ENCODE measurements at regions not wholly inside any gene's neighbourhood (a gene's known extent, or its start where the extent isn't known, plus 50 kb on each side); places are given as distances from the start of the nearest gene placed in this dataset.

- Histone ChIP-seq H3K79me2 (ENCODE audit: control insufficient read depth, insufficient read depth, low read length) (no peaks in the 10 kb centered on the region), H4K20me1 (replicated peaks; ENCODE audit: control insufficient read depth, extremely low read depth, insufficient read depth, low read length) (no peaks in the 10 kb centered on the region), H3K27ac (ENCODE audit: insufficient read depth, low read depth, low read length) (no peak overlapping the region), H2AFZ (ENCODE audit: low read depth, low read length) (no peak overlapping the region), H3K27me3 (ENCODE audit: control insufficient read depth in 2 of 2, insufficient read depth in 2 of 2, low read length in 2 of 2) (no peaks in the 10 kb centered on the region), H3K4me3 (replicated peaks in 1 of 3; ENCODE audit: insufficient read depth in 1 of 3, low read depth in 1 of 3, low read length in 3 of 3) (no peak overlapping the region), H3K36me3 (ENCODE audit: control insufficient read depth in 2 of 2, extremely low read depth in 1 of 2, insufficient read depth in 2 of 2, low read length in 2 of 2) (no peaks in the 10 kb centered on the region), H3K4me1 (ENCODE audit: control insufficient read depth, extremely low read depth, insufficient read depth, low read length) (peaks cover 6% of the 10 kb centered on the region), H3K9ac (replicated peaks; ENCODE audit: extremely low read depth, insufficient read depth, low read length) (no peak overlapping the region), H3K4me2 (ENCODE audit: insufficient read depth, low read length) (no peak overlapping the region), H3K9me3 (replicated peaks; ENCODE audit: control insufficient read depth, insufficient read depth, low read length) (no peaks in the 10 kb centered on the region), H3K9me1 (replicated peaks; ENCODE audit: control insufficient read depth, extremely low read depth, insufficient read depth, low read length) (no peaks in the 10 kb centered on the region)
- dilution Hi-C loops (cut with MboI; ENCODE audit: extremely low pct_ligation_motif_present, low sequenced_read_pairs): no loop called here
- FAIRE-seq (no peak), DNase-seq (ENCODE audit: low read depth, low spot score) (no peak)
- POLR2A ChIA-PET: no interaction called here
- CTCF ChIA-PET: interaction anchor here (4.7 kb wide), 1 partner anchor 1074 kb away, joined by 28 read pairs; no protein-coding TSS in a partner anchor
- intact Hi-C loops (cut with micrococcal nuclease): no loop called here
- TF ChIP-seq CTCF (IDR thresholded peaks at IDR 0.05; ENCODE audit: extremely low read depth in 1 of 2, insufficient read depth in 1 of 2, low read depth in 1 of 2, low read length in 2 of 2) (no peak), EZH2 (IDR thresholded peaks at IDR 0.05; ENCODE audit: borderline replicate concordance, low read depth, low read length, severe bottlenecking) (no peak), JUN (IDR thresholded peaks at IDR 0.05; ENCODE audit: borderline replicate concordance, insufficient read depth, insufficient read length, low read depth) (no peak), POLR2AphosphoS5 (IDR thresholded peaks at IDR 0.05; ENCODE audit: insufficient read depth, low read depth, low read length) (no peak), FOS (IDR thresholded peaks at IDR 0.05; ENCODE audit: borderline replicate concordance, insufficient read depth, low read length) (no peak), MAX (IDR thresholded peaks at IDR 0.05; ENCODE audit: insufficient read depth, insufficient read length) (no peak), POLR2A (IDR thresholded peaks at IDR 0.05; ENCODE audit: low read depth, low read length) (no peak), MYC (IDR thresholded peaks at IDR 0.05; ENCODE audit: low read depth, low read length) (no peak), GATA2 (IDR thresholded peaks at IDR 0.05; ENCODE audit: insufficient read depth, insufficient read length, low read depth, low read length) (no peak)
- BruUV-seq (replicated peaks): no TSS peak
Observed at GRCh38 chr6:112785408-112785807, 438.3 kb downstream of the RFPL4B start.

Data from endothelial cell of umbilical vein (primary cell).